Central memory CD4-positive, alpha-beta T cell (primary cell): ENCODE measurements at regions not wholly inside any gene's neighbourhood (a gene's known extent, or its start where the extent isn't known, plus 50 kb on each side); places are given as distances from the start of the nearest gene placed in this dataset.
A peak's percentile ranks its signal among the peaks of the same experiment; 100 is the strongest.
"Not testable (repeated sequence)": the region's sequence is repeated elsewhere in the genome, so short reads cannot be mapped to it uniquely, and the experiment has no call there.

Source experiments
- DNase-seq: peaks from one replicate; pipeline ENCODE4 v3.0.0; 2022

DNA sequence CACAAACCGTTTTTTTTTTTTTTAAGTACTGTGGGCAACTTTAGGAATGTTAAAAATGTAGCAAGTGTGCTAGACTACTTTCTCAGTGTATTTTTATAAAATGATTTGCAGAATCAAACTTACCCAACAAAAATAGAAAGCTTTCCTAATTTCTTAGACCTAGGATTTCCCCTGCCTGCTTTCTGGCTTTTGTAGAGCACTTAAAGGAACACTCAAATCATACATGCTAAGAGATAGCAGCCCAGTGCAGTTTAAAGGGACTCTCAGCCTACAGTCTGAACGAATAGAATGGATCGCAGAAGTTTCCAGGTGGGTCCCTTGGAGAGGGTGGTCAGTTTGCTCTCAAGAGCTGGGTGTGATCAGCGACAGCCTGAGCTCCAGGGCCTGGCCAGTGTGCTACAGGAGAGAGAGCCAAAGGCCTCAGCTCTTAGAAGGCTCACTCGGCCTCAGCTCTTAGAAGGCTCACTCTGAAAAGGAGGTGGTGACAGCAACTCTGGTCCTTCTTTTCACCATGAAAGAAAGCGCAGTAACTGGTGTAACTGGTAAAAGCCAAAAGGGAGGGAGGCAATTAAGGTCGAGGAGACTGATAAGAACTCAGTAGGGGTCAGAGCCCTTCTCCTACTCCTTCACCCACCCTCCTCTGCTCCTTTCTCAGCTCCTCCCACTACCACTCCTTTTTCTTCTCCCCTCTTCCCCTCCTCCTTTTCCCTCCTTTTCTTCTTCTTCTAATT is 142.4 kb downstream of the ZFP64 start:
- no peak for DNase-seq

DNA sequence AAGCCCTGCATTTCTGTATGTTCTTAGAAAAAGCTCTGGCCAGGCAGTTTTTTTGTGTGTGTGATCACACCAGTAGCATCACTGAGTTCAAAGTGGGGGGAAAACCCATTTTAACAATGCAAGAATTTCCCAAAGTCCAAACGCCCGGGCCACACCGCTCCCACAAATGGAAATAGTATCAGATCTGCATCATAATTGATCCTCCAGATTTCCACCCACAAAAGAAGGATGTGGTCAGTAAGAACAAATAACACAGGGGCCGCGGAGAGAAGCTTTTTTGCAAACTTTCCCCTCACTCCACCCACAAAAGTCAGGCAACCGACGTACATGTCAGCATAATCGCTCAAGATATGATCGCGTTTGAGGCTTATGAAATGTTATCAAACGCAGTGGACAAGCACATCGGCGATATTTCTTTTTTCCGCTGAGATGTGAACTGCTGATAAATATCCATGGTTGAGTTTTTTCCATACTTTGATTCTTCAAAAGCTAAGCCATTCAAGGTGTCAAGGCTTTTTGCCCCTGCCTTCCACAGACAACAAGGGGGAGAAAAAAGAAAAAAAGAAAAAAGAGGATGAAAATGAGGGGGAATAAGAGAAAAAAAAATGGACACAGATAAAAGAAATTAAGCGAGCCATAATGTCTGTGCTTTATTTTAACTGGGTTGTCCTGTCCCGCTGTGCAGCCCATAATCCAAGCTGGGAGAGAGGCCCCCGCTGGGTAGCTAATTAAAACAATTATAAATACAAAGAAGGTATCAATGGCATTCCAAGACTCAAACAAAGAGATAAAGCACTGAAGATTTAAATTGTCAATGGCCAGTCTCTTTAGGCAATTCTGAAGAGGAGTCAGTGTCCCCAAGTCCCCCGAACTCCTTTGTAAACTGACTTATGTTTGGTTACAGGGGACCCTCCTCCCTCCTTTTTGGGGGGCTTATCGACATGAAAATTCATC is 143.5 kb downstream of the ZFP64 start:
- peak; percentile 16 for DNase-seq

DNA sequence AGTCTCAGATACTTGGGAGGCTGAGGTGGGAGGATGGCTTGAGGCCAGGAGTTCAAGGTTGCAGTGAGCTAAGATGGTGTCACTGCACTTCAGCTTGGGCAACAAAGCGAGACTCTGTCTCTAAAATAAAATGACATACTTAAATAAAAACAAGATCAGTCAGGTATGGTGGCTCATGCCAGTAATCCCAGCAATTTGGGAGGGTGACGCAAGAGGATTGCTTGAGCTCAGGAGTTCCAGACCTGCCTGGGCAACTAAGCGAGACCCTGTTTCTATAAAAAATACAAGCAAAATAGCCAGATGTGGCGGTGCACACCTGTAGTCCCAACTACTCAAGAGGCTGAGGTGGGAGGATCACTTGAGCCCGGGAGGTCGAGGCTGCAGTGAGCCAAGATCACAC is 149.6 kb downstream of the ZFP64 start:
- DNase-seq: no peak

DNA sequence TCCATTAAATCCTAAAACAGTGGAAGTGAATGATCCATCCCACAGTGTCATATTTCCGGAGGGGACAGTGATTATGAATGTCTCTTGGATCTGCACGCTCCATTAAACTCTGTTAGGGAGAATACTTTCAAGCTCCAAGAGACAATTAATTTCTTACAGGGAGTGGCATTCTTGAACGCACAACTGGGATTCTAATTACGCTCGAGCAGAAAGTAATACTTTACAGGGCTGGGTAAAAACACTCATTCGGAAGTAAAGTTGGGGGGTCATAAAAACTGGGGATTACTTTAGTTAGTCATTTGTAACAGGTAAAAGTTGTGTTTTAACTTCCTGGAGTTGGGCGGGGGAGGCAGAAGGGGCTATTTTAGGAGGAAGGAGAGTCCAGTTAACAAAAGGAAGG is 151.8 kb downstream of the ZFP64 start:
- DNase-seq: no peak

DNA sequence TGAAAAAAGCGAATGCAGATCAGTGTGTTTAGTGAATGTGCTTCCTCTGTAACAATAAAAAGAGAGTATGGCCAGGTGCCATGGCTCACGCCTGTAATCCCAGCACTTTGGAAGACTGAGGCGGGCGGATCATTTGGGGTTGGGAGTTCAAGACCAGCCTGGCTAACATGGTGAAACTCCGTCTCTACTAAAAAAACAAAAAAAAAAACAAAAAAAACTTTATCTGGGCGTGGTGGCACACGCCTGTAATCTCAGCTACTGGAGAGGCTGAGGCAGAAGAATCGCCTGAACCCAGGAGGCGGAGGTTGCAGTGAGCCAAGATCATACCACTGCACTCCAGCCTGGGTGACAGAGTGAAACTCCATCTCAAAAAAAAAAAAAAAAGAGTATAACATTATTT is 152.9 kb downstream of the ZFP64 start:
- not testable (repeated sequence) for DNase-seq

DNA sequence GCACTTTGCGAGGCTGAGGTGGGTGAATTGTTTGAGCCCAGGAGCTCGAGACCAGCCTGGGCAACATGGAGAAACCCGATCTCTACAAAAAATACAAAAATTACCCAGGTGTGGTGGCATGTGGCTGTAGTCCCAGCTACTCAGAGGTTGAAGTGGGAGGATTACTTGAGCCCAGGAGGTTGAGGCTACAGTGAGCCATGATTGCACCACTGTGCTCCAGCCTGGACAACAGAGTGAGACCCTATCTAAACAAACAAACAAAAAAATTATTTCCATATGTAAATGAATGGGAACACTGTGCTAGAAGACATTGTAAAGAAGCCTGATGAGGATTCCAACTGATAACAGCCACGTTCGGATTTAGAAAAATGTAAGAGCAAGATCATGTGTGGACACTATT is 154.2 kb downstream of the ZFP64 start:
- no peak for DNase-seq

DNA sequence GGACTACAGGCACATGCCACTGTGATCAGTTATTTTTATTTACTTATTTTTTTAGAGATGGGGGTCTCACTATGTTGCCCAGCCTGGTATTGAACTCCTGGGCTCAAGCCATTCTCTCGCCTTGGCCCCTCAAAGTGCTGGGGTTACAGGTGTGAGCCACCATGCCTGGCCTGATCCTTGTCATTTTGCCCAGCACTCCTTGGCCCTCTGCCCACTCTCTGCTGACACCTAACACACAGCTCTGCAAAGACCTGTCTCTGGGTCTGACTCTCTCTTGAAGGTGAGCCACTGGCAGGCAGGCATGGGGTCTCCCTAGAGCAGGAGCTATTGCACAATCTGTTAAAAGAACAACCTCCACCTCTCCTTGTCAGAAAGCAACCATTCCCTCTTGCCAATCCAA is 155.6 kb downstream of the ZFP64 start:
- DNase-seq: no peak

DNA sequence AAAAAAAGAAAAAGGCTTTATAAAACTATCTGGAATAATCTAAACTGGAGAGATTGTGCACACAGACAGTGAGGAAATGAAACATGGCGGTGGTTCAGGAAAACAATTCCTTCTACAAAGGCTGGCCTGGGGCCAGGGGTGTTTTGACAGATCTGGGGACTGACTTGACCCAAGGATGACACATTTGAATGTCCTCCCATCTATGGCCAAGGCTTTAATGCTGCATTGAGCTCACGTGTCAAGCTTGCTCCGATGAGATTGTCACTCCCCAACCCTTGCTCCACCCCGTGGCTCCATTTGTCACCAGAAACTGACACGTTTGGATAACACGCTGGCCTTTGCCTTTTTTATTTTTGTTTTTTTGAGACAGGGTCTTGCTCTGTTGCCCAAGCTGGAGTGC is 156.1 kb downstream of the ZFP64 start:
- no peak for DNase-seq

DNA sequence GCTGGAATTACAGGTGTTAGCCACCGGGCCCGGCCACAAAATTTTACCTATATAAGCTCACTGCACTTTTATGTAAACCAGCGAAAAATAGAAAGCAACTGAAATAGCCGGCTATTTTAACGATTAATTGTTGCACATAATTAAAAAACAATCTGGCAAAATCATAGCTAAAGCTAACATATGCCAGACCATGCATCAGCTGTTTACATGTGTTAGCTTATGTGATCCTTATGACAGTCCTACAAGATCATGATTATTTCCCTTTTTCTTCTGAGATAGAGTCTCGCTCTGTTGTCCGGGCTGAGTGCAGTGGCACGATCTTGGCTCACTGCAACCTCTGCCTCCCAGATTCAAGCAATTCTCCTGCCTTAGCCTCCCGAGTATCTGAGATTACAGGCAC is 157.0 kb downstream of the ZFP64 start:
- DNase-seq: no peak

DNA sequence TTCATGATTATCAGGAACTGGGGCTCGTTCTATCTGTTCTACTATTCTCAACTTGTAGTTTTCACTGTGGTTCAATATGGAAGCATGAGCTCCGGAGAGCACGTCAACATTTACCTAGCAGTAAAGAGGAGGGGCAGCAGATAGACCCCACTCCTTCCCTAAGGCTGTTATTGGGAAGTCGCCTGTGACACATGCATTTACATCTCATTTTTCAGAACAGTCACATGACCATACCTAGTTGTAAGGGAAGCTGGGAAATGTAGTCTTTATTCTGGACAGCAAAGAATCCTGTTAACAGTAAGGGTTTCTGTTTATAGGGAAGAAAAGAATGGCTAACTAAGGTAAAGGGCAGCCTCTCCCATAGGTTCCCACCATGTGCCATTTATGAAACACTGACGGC is 158.3 kb downstream of the ZFP64 start:
- DNase-seq: no peak

DNA sequence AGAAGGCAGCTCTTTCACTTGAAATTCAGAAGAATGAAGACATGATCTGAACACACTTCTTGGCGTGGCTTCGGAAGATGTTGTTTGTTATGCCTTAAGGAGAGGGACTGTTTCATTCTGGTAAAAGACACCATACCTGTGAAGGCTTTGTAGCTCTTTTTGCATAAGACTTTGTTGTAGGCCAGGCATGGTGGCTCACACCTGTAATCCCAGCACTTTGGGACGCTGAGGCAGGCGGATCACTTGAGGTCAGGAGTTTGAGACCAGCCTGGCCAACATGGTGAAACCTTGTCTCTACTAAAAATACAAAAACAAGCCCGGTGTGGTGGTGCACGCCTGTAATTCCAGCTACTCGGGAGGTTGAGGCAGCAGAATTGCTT is 159.3 kb downstream of the ZFP64 start:
- not testable (repeated sequence) for DNase-seq

DNA sequence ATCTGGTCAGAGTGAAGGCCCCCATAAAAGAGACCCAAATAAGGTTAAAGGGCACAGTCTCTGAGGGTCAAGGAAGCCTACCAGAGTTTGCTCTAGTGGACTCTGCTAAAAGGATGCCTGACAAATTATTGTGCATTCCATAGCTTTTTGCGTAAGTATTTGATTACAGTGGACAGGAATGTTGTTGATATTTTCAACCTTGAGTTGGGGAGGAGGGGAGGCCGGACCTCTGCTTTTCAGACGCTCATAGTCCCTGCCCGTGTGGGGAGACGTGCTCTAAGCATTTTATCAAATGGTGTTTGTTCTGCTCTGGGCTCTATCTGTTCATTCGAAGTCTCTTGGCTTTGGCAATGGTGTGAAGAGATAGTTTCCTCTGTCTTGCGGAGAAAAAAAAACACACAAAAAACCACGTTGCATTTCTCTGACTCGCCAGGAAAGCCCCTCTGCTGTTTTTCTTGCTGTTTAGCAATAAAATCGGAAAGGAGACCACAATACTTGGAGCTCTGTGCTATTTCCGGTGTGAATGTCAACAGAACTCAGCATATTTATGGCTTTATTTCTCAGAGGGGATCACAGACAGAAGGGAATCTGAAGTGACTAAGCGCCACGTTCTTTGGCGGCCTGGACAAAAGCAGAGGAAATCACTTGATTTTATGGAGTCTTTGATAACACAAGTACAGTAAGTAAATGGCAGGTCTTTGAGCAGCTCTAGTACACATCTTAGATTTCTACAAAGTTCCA is 159.8 kb downstream of the ZFP64 start:
- peak; percentile 5 for DNase-seq

DNA sequence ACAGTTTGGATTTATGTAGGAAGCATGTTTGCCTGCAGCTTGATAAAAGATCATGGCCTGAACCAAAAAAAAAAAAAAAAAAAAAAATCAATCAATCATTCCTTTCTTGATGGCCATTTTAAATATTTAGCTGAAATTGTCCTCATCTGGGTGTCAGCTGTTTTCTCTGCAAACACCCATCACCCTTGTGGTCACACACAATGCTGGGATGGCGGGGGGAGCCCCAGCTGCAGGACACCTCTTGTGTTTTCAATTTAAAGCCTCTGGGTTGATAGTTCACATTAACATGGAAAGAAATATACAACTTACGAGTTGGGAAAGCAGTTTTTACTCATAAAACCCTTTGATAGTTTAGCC is 160.4 kb downstream of the ZFP64 start:
- no peak for DNase-seq

DNA sequence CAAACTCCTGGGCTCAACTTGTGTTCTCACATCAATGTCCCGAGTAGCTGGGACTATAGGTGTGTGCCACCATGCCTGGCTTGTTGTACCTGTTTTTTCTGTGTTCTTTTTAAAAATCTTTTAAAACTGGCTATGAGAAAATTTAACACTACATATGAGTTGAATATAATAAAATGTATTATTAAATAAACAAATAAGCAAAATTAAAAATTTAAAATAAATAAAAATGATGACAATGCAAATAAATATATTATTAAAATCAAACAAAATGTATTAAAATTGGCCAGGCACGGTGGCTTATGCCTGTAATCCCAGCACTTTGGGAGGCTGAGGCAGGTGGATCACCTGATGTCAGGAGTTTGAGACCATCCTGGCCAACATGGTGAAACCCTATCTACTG is 162.4 kb downstream of the ZFP64 start:
- DNase-seq: not testable (repeated sequence)

DNA sequence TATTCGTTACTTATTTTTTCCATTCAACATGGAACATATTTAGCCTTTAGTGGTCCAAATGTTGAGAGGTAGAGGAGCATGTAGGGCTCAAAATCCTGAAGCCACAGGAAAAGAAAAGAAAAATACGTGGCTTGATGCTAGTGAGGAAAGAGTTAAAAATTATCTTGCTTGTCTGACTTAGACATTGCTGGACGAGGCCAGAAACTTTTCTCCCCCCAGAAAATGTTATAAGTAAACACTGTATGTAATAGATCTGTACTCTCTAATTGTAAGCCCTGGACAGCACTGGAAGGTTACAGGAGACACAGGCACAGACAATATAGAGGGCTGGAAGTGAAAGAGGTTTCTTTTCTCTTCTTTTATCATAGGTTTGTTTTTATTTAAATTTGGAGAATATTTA is 165.6 kb downstream of the ZFP64 start:
- no peak for DNase-seq

DNA sequence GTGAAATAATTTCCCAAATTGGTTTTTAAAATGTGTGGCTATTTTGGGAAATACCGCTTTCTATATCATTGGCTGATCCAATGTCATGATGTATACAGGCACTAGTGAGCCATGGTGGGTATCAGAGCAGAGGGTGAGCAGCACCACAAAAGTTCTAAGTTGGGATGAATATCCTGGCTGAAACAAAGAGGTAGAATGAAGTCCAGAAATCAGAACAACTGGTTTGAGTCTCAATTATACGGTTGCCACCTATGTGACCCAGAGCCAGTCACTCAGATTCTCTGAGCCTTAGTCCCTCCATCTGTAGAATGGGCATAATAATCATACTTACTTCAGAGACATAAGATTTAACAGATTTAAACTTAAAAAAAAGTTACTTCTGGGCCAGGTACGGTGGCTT is 172.3 kb downstream of the ZFP64 start:
- no peak for DNase-seq

DNA sequence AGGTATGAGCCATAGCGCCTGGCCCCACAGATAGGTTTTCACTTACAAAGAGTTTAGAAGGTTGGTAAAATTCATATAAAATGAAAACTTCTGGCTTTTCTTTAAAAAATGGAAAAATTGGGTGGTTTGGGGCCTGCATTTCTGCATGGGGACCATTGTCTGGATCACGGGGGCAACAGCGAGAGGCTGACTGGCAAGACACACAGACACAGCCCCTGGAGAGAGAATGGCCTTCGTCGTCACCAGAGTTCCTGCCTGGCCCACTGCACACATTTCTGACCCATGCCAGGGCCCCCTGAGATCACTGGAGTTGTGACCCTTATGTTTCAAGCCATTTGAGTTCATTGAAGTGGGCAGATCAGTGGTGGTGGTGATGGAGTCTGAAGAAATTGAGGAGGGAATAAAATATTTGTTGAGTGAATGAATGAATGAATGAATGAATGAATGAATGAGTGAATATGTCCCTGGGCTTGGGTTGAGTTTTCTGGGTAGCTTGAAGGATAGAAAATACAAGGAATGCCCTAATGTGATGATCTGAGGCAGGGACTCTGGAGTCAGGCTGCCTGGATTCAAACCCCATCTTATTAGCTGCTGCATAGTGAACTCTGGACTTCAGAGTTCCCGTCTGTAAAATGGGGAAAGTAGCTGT is 173.8 kb downstream of the ZFP64 start:
- DNase-seq: no peak

DNA sequence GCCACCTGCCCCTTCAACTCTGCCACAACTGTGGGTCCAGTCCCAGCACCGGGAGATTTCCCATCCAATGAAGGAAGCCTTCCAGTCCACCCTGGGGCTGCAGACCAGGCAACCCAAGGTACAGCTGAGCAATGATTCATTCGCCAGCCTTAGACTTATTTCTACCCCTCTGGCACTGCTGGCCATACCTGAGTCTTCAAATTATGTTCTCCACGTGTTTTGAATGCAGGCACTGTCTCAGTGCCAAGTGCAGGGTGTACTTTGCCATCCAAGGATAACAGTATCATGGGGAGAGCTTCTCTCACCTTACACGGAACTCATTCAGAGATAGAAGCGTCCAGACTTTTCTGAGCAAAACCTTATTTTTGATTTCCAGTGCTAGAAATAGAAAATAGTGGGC is 175.6 kb downstream of the ZFP64 start:
- DNase-seq: no peak

DNA sequence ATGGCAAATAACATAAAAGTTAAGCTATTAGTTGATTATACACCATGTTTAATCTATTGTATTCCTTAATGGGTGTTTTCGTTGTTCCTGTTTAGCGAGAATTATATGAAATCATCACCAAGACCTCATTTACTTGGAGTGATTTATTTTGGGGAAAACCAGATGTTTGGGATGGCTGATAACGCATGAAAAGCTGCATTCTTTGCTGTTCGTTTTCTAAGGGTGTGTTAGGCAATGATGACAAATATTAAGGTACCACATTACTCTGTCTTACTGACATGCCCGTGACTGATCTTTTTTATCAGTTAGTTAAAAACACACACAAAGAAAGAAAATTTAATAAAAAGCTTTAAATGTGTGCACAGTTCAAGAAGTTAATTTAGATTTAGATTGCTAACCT is 176.4 kb downstream of the ZFP64 start:
- no peak for DNase-seq

DNA sequence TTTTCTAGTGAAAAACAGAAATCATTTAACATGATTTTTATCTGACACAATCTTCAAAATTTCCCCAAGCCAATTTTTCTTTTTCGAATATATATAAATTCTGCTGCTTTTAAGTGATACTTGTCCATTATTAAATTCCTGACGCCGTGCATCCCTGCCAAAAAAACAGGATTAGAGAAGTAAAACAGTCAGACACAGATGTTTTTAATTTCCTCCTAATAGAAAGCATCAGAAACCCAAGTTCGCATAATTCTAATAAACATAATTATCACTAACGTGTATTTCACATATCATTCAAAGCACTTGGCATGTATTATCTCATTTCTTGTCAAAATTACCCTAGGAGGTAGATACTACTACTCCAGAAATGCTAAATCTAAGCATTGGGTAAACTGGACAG is 179.5 kb downstream of the ZFP64 start:
- no peak for DNase-seq

DNA sequence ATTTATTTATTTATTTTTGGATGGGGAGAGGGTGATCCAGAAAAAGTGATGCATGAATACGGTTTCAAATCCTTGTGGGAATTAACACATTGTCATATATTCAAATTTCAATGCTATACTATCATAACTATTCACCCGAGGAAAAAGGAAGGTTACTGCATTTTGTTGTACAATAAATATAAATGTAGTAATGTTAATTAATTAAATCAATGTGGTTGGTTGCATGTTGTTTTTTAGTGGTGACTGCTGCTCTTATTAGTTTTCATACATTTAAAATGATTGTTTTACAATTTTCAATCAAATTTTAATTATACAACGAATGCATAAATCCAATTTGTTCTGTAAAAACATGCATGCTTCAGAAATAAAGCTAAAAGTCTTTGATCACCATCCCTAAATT is 180.5 kb downstream of the ZFP64 start:
- DNase-seq: no peak

DNA sequence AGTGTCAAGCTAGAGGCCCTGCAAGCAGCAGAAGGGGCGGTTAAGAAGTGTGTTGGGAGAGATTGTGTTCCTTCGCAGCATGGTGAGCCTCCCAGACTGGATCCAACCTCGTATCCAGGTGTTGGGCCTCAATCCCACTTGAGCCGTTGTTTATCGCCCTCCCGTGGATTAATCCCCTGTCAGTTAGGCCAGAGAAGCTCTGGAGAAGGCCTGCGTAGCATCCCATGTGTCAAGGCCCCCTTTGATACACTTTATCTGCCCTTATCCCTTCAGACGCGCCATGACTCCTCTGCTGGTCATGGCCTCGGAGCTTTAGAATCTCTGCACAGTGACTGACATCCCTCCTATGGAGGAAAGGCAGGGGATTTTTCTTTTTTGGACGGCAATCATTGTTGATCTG is 181.0 kb downstream of the ZFP64 start:
- no peak for DNase-seq

DNA sequence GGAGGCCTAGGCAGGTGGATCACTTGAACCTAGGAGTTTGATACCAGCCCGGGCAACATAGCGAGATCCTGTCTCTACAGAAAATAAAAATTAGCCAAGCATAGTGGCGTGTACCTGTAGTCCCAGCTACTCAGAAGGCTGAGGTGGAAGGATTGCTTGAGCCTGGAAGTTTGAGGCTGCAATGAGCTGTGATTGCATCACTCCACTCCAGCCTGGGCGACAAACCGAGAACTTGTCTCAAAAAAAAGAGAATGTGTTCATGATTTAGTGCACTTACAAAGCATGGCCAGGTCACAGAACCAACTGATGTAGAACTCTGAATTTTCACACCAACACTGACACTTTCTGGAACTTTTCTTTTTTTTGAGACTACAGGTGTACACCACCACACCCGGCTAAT is 182.7 kb downstream of the ZFP64 start:
- no peak for DNase-seq
